Karpas-422 (cell line): ENCODE measurements at regions not wholly inside any gene's neighbourhood (a gene's known extent, or its start where the extent isn't known, plus 50 kb on each side); places are given as distances from the start of the nearest gene placed in this dataset.

ENCODE experiments used
- DNase-seq: peaks from one replicate; pipeline ENCODE4 v3.0.0-alpha.2; 2015
- H2AFZ ChIP-seq: fragments of 200-600 bp; sonication (generic); 2 replicates; pipeline ENCODE4 v1.6.1; 2014; ENCODE audit warnings: antibody characterized with exemption, low read length, mixed read lengths
- H3K27ac ChIP-seq: fragments of 200-600 bp; sonication (generic); 2 replicates; pipeline ENCODE4 v1.5.1; 2014; ENCODE audit warnings: mild to moderate bottlenecking, low read length, moderate library complexity
- H3K27me3 ChIP-seq: fragments of 200-600 bp; sonication (generic); 2 replicates; pipeline ENCODE4 v1.6.1; 2014; ENCODE audit warnings: low read length, mixed read lengths
- H3K36me3 ChIP-seq: fragments of 200-600 bp; sonication (generic); 2 replicates; pipeline ENCODE4 v1.6.1; 2014; ENCODE audit warnings: low read length, mixed read lengths; ENCODE audit not compliant: insufficient read depth
- H3K4me1 ChIP-seq: fragments of 200-600 bp; sonication (generic); 2 replicates; pipeline ENCODE4 v1.6.1; 2014; ENCODE audit warnings: mild to moderate bottlenecking, low read length, mixed read lengths
- H3K4me2 ChIP-seq: fragments of 200-600 bp; sonication (generic); 2 replicates; pipeline ENCODE4 v1.6.1; 2014; ENCODE audit warnings: low read length, low read depth, mild to moderate bottlenecking; ENCODE audit not compliant: poor library complexity, severe bottlenecking
- H3K4me3 ChIP-seq: fragments of 200-600 bp; sonication (generic); 2 replicates; pipeline ENCODE4 v1.5.1; 2014; ENCODE audit warnings: mild to moderate bottlenecking, antibody characterized with exemption, low read length, mixed read lengths
- H3K79me2 ChIP-seq: fragments of 200-600 bp; sonication (generic); 2 replicates; pipeline ENCODE4 v1.6.1; 2014; ENCODE audit warnings: mild to moderate bottlenecking, low read length, mixed read lengths
- H3K9ac ChIP-seq: fragments of 200-600 bp; sonication (generic); 2 replicates; pipeline ENCODE4 v1.6.0; 2014; ENCODE audit warnings: low read length
- H3K9me2 ChIP-seq: fragments of 200-600 bp; sonication (generic), shearing (Covaris generic); replicated peaks from 2 replicates; pipeline ENCODE4 v1.6.0; 2014; ENCODE audit warnings: mild to moderate bottlenecking, low read length, moderate library complexity; ENCODE audit not compliant: insufficient read depth
- H3K9me3 ChIP-seq: fragments of 300-700, 200-600 bp; sonication (generic); 2 replicates; pipeline ENCODE4 v1.6.1; 2014; ENCODE audit warnings: low read length, mixed read lengths
- H4K20me1 ChIP-seq: fragments of 200-600 bp; sonication (generic); 2 replicates; pipeline ENCODE4 v1.6.1; 2014; ENCODE audit warnings: mild to moderate bottlenecking, antibody characterized with exemption, low read length, low read depth; ENCODE audit not compliant: insufficient read depth

- no peak overlapping the region for H2AFZ ChIP-seq
- no peak for DNase-seq
These were observed 188.2 kb downstream of the TEX36 start for GRCh38 chr10:125494651-125495239.

GRCh38 chr10:125491381-125491780, 191.6 kb downstream of the TEX36 start:
- DNase-seq = no peak
- Histone ChIP-seq H3K79me2 (no peaks in the 10 kb centered on the region), H3K9ac (no peak overlapping the region), H3K4me3 (no peak overlapping the region), H3K9me3 (no peaks in the 10 kb centered on the region), H3K9me2 (no peaks in the 10 kb centered on the region), H3K4me1 (no peaks in the 10 kb centered on the region), H3K4me2 (no peak overlapping the region), H2AFZ (no peak overlapping the region), H3K36me3 (no peaks in the 10 kb centered on the region), H3K27me3 (no peaks in the 10 kb centered on the region), H3K27ac (no peak overlapping the region), H4K20me1 (no peaks in the 10 kb centered on the region)

More at GRCh38 chr10:125494651-125495239, 188.2 kb downstream of the TEX36 start:
- H4K20me1 ChIP-seq = no peaks in the 10 kb centered on the region
- no peak overlapping the region for H3K9ac ChIP-seq
- no peaks in the 10 kb centered on the region for H3K79me2 ChIP-seq
- no peak overlapping the region for H3K4me3 ChIP-seq
- no peaks in the 10 kb centered on the region for H3K36me3 ChIP-seq
- H3K4me1 ChIP-seq = no peaks in the 10 kb centered on the region
- no peaks in the 10 kb centered on the region for H3K27me3 ChIP-seq
- no peak overlapping the region for H3K27ac ChIP-seq
- H3K9me3 ChIP-seq = no peaks in the 10 kb centered on the region
- no peak overlapping the region for H3K4me2 ChIP-seq
- H3K9me2 ChIP-seq = no peaks in the 10 kb centered on the region

- no peaks in the 10 kb centered on the region for H3K36me3 ChIP-seq
- no peaks in the 10 kb centered on the region for H3K9me3 ChIP-seq
- no peak overlapping the region for H2AFZ ChIP-seq
- DNase-seq = no peak
- H4K20me1 ChIP-seq = no peaks in the 10 kb centered on the region
- no peaks in the 10 kb centered on the region for H3K4me1 ChIP-seq
- no peak overlapping the region for H3K4me3 ChIP-seq
- H3K27ac ChIP-seq = no peak overlapping the region
- no peaks in the 10 kb centered on the region for H3K27me3 ChIP-seq
- H3K9ac ChIP-seq = no peak overlapping the region
- H3K4me2 ChIP-seq = no peak overlapping the region
- H3K9me2 ChIP-seq = no peaks in the 10 kb centered on the region
- H3K79me2 ChIP-seq = no peaks in the 10 kb centered on the region
These were observed 193.2 kb downstream of the TEX36 start for GRCh38 chr10:125489731-125490130.

- H3K27me3 ChIP-seq = no peaks in the 10 kb centered on the region
These were observed 197.3 kb downstream of the TEX36 start for GRCh38 chr10:125485665-125486064.

GRCh38 chr10:125484035-125484732, 198.8 kb downstream of the TEX36 start:
- Histone ChIP-seq H3K9me3 (no peaks in the 10 kb centered on the region), H3K36me3 (no peaks in the 10 kb centered on the region), H3K4me3 (no peak overlapping the region), H3K27ac (no peak overlapping the region), H3K4me2 (no peak overlapping the region), H3K9ac (no peak overlapping the region), H3K4me1 (no peaks in the 10 kb centered on the region), H4K20me1 (no peaks in the 10 kb centered on the region), H2AFZ (no peak overlapping the region), H3K9me2 (no peaks in the 10 kb centered on the region), H3K27me3 (no peaks in the 10 kb centered on the region), H3K79me2 (no peaks in the 10 kb centered on the region)
- DNase-seq = no peak

More at GRCh38 chr10:125485665-125486064, 197.3 kb downstream of the TEX36 start:
- no peak overlapping the region for H3K4me3 ChIP-seq
- no peaks in the 10 kb centered on the region for H3K36me3 ChIP-seq
- no peak overlapping the region for H3K27ac ChIP-seq
- DNase-seq = no peak
- H3K4me1 ChIP-seq = no peaks in the 10 kb centered on the region
- H3K4me2 ChIP-seq = no peak overlapping the region
- H4K20me1 ChIP-seq = no peaks in the 10 kb centered on the region
- no peaks in the 10 kb centered on the region for H3K9me2 ChIP-seq
- no peaks in the 10 kb centered on the region for H3K79me2 ChIP-seq
- H3K9me3 ChIP-seq = no peaks in the 10 kb centered on the region
- H3K9ac ChIP-seq = no peak overlapping the region
- no peak overlapping the region for H2AFZ ChIP-seq

- no peak for DNase-seq
- Histone ChIP-seq H3K27me3 (no peaks in the 10 kb centered on the region), H3K9me2 (no peaks in the 10 kb centered on the region), H3K4me3 (no peak overlapping the region), H3K4me1 (no peaks in the 10 kb centered on the region), H2AFZ (no peak overlapping the region), H3K27ac (no peak overlapping the region), H3K9ac (no peak overlapping the region), H3K9me3 (no peaks in the 10 kb centered on the region), H3K4me2 (no peak overlapping the region), H3K36me3 (no peaks in the 10 kb centered on the region), H4K20me1 (no peaks in the 10 kb centered on the region), H3K79me2 (no peaks in the 10 kb centered on the region)
These were observed 200.3 kb downstream of the TEX36 start for GRCh38 chr10:125482637-125483036.

- no peak overlapping the region for H3K4me3 ChIP-seq
- no peak for DNase-seq
- no peak overlapping the region for H3K9ac ChIP-seq
- H4K20me1 ChIP-seq = no peaks in the 10 kb centered on the region
- H2AFZ ChIP-seq = no peak overlapping the region
- H3K36me3 ChIP-seq = no peaks in the 10 kb centered on the region
- no peak overlapping the region for H3K4me2 ChIP-seq
- H3K9me2 ChIP-seq = no peaks in the 10 kb centered on the region
- no peaks in the 10 kb centered on the region for H3K9me3 ChIP-seq
- no peaks in the 10 kb centered on the region for H3K27me3 ChIP-seq
- no peaks in the 10 kb centered on the region for H3K4me1 ChIP-seq
- H3K79me2 ChIP-seq = no peaks in the 10 kb centered on the region
- H3K27ac ChIP-seq = no peak overlapping the region
These were observed 200.9 kb downstream of the TEX36 start for GRCh38 chr10:125482108-125482507.

- no peak overlapping the region for H3K4me2 ChIP-seq
- H3K9ac ChIP-seq = no peak overlapping the region
- H3K9me2 ChIP-seq = no peaks in the 10 kb centered on the region
- H3K36me3 ChIP-seq = no peaks in the 10 kb centered on the region
- no peaks in the 10 kb centered on the region for H3K4me1 ChIP-seq
- no peak for DNase-seq
- H3K79me2 ChIP-seq = no peaks in the 10 kb centered on the region
- H4K20me1 ChIP-seq = no peaks in the 10 kb centered on the region
- no peaks in the 10 kb centered on the region for H3K9me3 ChIP-seq
- H3K27me3 ChIP-seq = no peaks in the 10 kb centered on the region
- no peak overlapping the region for H3K4me3 ChIP-seq
- H2AFZ ChIP-seq = no peak overlapping the region
- H3K27ac ChIP-seq = no peak overlapping the region
These were observed 203.9 kb downstream of the TEX36 start for GRCh38 chr10:125479059-125479458.
